Stimulated activated CD8-positive, alpha-beta memory T cell treated with anti-CD3 and anti-CD28 coated beads, Interleukin-2, amount 100 ng/mL, for 48 hours (primary cell): ENCODE measurements at regions not wholly inside any gene's neighbourhood (a gene's known extent, or its start where the extent isn't known, plus 50 kb on each side); places are given as distances from the start of the nearest gene placed in this dataset.

Experiments
- DNase-seq, 2 donors: peaks; one replicate each; pipeline ENCODE4 v3.0.0-alpha.2; 2020; ENCODE audit warnings: low read depth in 2 of 2

- no peak for DNase-seq
Measured at GRCh38 chr1:219401724-219402625, 210.9 kb downstream of the ZC3H11B start.

GRCh38 chr1:219399446-219399845 is 213.5 kb downstream of the ZC3H11B start:
- no peak for DNase-seq

GRCh38 chr1:219398815-219399396 is 214.0 kb downstream of the ZC3H11B start:
- no peak for DNase-seq

- no peak for DNase-seq
Measured at GRCh38 chr1:219397511-219397910, 215.4 kb downstream of the ZC3H11B start.

- DNase-seq: no peak
Measured at GRCh38 chr1:219391297-219391696, 217.6 kb downstream of the LYPLAL1 start.

GRCh38 chr1:219387211-219387610 is 213.5 kb downstream of the LYPLAL1 start:
- DNase-seq: no peak

GRCh38 chr1:219385787-219386427 is 212.2 kb downstream of the LYPLAL1 start:
- no peak for DNase-seq

- DNase-seq: no peak
Measured at GRCh38 chr1:219383281-219383680, 209.6 kb downstream of the LYPLAL1 start.

- DNase-seq: no peak
Measured at GRCh38 chr1:219381396-219381795, 207.7 kb downstream of the LYPLAL1 start.

- DNase-seq: no peak
Measured at GRCh38 chr1:219380463-219380862, 206.8 kb downstream of the LYPLAL1 start.

GRCh38 chr1:219379691-219380090 is 206.0 kb downstream of the LYPLAL1 start:
- DNase-seq: no peak

- no peak for DNase-seq
Measured at GRCh38 chr1:219374636-219375035, 201.0 kb downstream of the LYPLAL1 start.

- DNase-seq: no peak
Measured at GRCh38 chr1:219374046-219374566, 200.4 kb downstream of the LYPLAL1 start.

GRCh38 chr1:219373616-219373935 is 199.9 kb downstream of the LYPLAL1 start:
- no peak for DNase-seq

- DNase-seq: no peak
Measured at GRCh38 chr1:219372916-219373615, 199.4 kb downstream of the LYPLAL1 start.

- no peak for DNase-seq
Measured at GRCh38 chr1:219371471-219371870, 197.8 kb downstream of the LYPLAL1 start.

- DNase-seq: no peak
Measured at GRCh38 chr1:219367496-219367895, 193.8 kb downstream of the LYPLAL1 start.

- DNase-seq: no peak
Measured at GRCh38 chr1:219365451-219365850, 191.8 kb downstream of the LYPLAL1 start.

GRCh38 chr1:219362702-219363101 is 189.0 kb downstream of the LYPLAL1 start:
- no peak for DNase-seq

GRCh38 chr1:219359126-219359525 is 185.4 kb downstream of the LYPLAL1 start:
- DNase-seq: no peak

GRCh38 chr1:219358080-219358479 is 184.4 kb downstream of the LYPLAL1 start:
- no peak for DNase-seq

- DNase-seq: no peak
Measured at GRCh38 chr1:219354962-219355361, 181.3 kb downstream of the LYPLAL1 start.
